SKM-1 treated with dmso at 0.1 percent for 144 hours (cell line): ENCODE measurements at regions not wholly inside any gene's neighbourhood (a gene's known extent, or its start where the extent isn't known, plus 50 kb on each side); places are given as distances from the start of the nearest gene placed in this dataset.

Source experiments
- DNase-seq: peaks from one replicate; lab custom pipeline; 2025; ENCODE audit not compliant: unreplicated experiment; lab: John Stamatoyannopoulos, UW

- DNase-seq: no peak
Measured at GRCh38 chr12:126534495-126534894, 1469.3 kb downstream of the AACS start.

- no peak for DNase-seq
Measured at GRCh38 chr12:126534942-126535341, 1469.7 kb downstream of the AACS start.

GRCh38 chr12:126535971-126536370, 1470.7 kb downstream of the AACS start:
- no peak for DNase-seq

GRCh38 chr12:126537961-126538530, 1472.8 kb downstream of the AACS start:
- no peak for DNase-seq

- DNase-seq: no peak
Measured at GRCh38 chr12:126538888-126539287, 1473.7 kb downstream of the AACS start.

- no peak for DNase-seq
Measured at GRCh38 chr12:126545411-126545810, 1480.2 kb downstream of the AACS start.

GRCh38 chr12:126547905-126548304, 1482.7 kb downstream of the AACS start:
- no peak for DNase-seq

GRCh38 chr12:126551869-126552268, 1486.6 kb downstream of the AACS start:
- DNase-seq: no peak

- DNase-seq: no peak
Measured at GRCh38 chr12:126554625-126555024, 1489.4 kb downstream of the AACS start.

- no peak for DNase-seq
Measured at GRCh38 chr12:126557659-126558058, 1492.4 kb downstream of the AACS start.

- DNase-seq: no peak
Measured at GRCh38 chr12:126558219-126558618, 1493.0 kb downstream of the AACS start.

GRCh38 chr12:126558810-126559209, 1493.6 kb downstream of the AACS start:
- DNase-seq: no peak

- DNase-seq: no peak
Measured at GRCh38 chr12:126567016-126567415, 1501.8 kb downstream of the AACS start.

- no peak for DNase-seq
Measured at GRCh38 chr12:126569706-126570105, 1504.5 kb downstream of the AACS start.

- no peak for DNase-seq
Measured at GRCh38 chr12:126570566-126570965, 1505.3 kb downstream of the AACS start.

- DNase-seq: no peak
Measured at GRCh38 chr12:126572170-126572569, 1506.9 kb downstream of the AACS start.

- no peak for DNase-seq
Measured at GRCh38 chr12:126581655-126582054, 1516.4 kb downstream of the AACS start.

GRCh38 chr12:126582231-126582630, 1517.0 kb downstream of the AACS start:
- no peak for DNase-seq

GRCh38 chr12:126588586-126589249, 1523.5 kb downstream of the AACS start:
- no peak for DNase-seq

GRCh38 chr12:126591533-126591932, 1526.3 kb downstream of the AACS start:
- DNase-seq: no peak

GRCh38 chr12:126601184-126602170, 1536.2 kb downstream of the AACS start:
- DNase-seq: no peak

GRCh38 chr12:126602612-126603011, 1537.4 kb downstream of the AACS start:
- no peak for DNase-seq
